Activated T-cell treated with anti-CD3 and anti-CD28 coated beads for 1 hour (primary cell): ENCODE measurements at regions not wholly inside any gene's neighbourhood (a gene's known extent, or its start where the extent isn't known, plus 50 kb on each side); places are given as distances from the start of the nearest gene placed in this dataset.

Source experiments
- DNase-seq: peaks from one replicate; pipeline ENCODE4 v3.0.0-alpha.2; 2020; ENCODE audit warnings: low read depth

GRCh38 chr17:55634702-55635101, 88.0 kb downstream of the TMEM100 start:
- no peak for DNase-seq

- no peak for DNase-seq
Measured at GRCh38 chr17:55632893-55633292, 89.8 kb downstream of the TMEM100 start.

- no peak for DNase-seq
Measured at GRCh38 chr17:55632236-55632635, 90.4 kb downstream of the TMEM100 start.

- DNase-seq = no peak
Measured at GRCh38 chr17:55629995-55630394, 92.7 kb downstream of the TMEM100 start.

- no peak for DNase-seq
Measured at GRCh38 chr17:55625521-55625920, 97.1 kb downstream of the TMEM100 start.

GRCh38 chr17:55624772-55625433, 97.8 kb downstream of the TMEM100 start:
- DNase-seq = no peak

GRCh38 chr17:55622547-55622946, 100.1 kb downstream of the TMEM100 start:
- DNase-seq = no peak

GRCh38 chr17:55620945-55621344, 101.7 kb downstream of the TMEM100 start:
- no peak for DNase-seq

- no peak for DNase-seq
Measured at GRCh38 chr17:55620023-55620422, 102.6 kb downstream of the TMEM100 start.

GRCh38 chr17:55617441-55617840, 105.2 kb downstream of the TMEM100 start:
- DNase-seq = no peak

GRCh38 chr17:55614061-55614460, 102.8 kb upstream of the SMIM36 start:
- no peak for DNase-seq

GRCh38 chr17:55612691-55613141, 101.5 kb upstream of the SMIM36 start:
- no peak for DNase-seq

- no peak for DNase-seq
Measured at GRCh38 chr17:55607731-55608341, 96.6 kb upstream of the SMIM36 start.

GRCh38 chr17:55606488-55606815, 95.2 kb upstream of the SMIM36 start:
- DNase-seq = no peak

GRCh38 chr17:55605705-55606487, 94.6 kb upstream of the SMIM36 start:
- no peak for DNase-seq

GRCh38 chr17:55601874-55602364, 90.7 kb upstream of the SMIM36 start:
- no peak for DNase-seq

GRCh38 chr17:55598495-55598894, 87.2 kb upstream of the SMIM36 start:
- DNase-seq = no peak

- DNase-seq = no peak
Measured at GRCh38 chr17:55588446-55589242, 77.4 kb upstream of the SMIM36 start.

- DNase-seq = no peak
Measured at GRCh38 chr17:55587608-55588139, 76.4 kb upstream of the SMIM36 start.

GRCh38 chr17:55585629-55586028, 74.4 kb upstream of the SMIM36 start:
- no peak for DNase-seq

GRCh38 chr17:55584861-55585260, 73.6 kb upstream of the SMIM36 start:
- no peak for DNase-seq
